ENCODE measurements at regions not wholly inside any gene's neighbourhood (a gene's known extent, or its start where the extent isn't known, plus 50 kb on each side); places are given as distances from the start of the nearest gene placed in this dataset.
A peak's percentile ranks its signal among the peaks of the same experiment; 100 is the strongest.

- no peak for TF ChIP-seq REST (IDR thresholded peaks at IDR 0.05)
- no peak for TF ChIP-seq HNF4G (IDR thresholded peaks at IDR 0.05)
- TF ChIP-seq TAF1 (conservative IDR thresholded peaks at IDR 0.05), result no peak
- TF ChIP-seq ATF3 (IDR thresholded peaks at IDR 0.05), result no peak
Observed at GRCh38 chrX:39238006-39238405, 436.7 kb downstream of the MID1IP1 start (continued).

- H3K27ac ChIP-seq (ENCODE audit: low read depth in 1 of 2, low read length in 2 of 2), result no peak overlapping the region
- H3K9ac ChIP-seq (ENCODE audit: low read depth in 1 of 2, low read length in 2 of 2), result no peak overlapping the region
- DNase-seq (ENCODE audit: low spot score), result peak; percentile 37
- H3K9me3 ChIP-seq (ENCODE audit: control insufficient read depth in 4 of 4, low read length in 3 of 4), result no peaks in the 10 kb centered on the region
- no peaks in the 10 kb centered on the region for H3K36me3 ChIP-seq (ENCODE audit: control insufficient read depth in 4 of 4, insufficient read depth in 3 of 4, low read depth in 1 of 4, low read length in 3 of 4)
- H3K4me1 ChIP-seq (ENCODE audit: control insufficient read depth in 4 of 4, insufficient read depth in 4 of 4, low read length in 3 of 4), result no peaks in the 10 kb centered on the region
- H3K4me3 ChIP-seq (ENCODE audit: low read depth in 1 of 3, low read length in 3 of 3), result no peak overlapping the region
- WGBS, result 32% methylated on average over 1 of the region's 1 CpG
- TF ChIP-seq RXRA (IDR thresholded peaks at IDR 0.05) (peak; percentile 11 to 34), HNF4A (conservative IDR thresholded peaks at IDR 0.05) (peak; percentile 25 to 56), YY1 (IDR thresholded peaks at IDR 0.05) (no peak), JUND (IDR thresholded peaks at IDR 0.05) (no peak), ATF3 (IDR thresholded peaks at IDR 0.05) (no peak), MAX (IDR thresholded peaks at IDR 0.05) (no peak), RAD21 (IDR thresholded peaks at IDR 0.05) (peak; percentile 75 to 89), CTCF (IDR thresholded peaks at IDR 0.05; ENCODE audit: low read depth, low read length, missing input control) (peak; percentile 58)
- H3K27me3 ChIP-seq (ENCODE audit: control insufficient read depth in 4 of 4, insufficient read depth in 4 of 4, low read length in 3 of 4), result no peaks in the 10 kb centered on the region
Observed at GRCh38 chrX:39242187-39242586, 440.9 kb downstream of the MID1IP1 start.

GRCh38 chrX:39244147-39244546, 442.9 kb downstream of the MID1IP1 start:
- no peaks in the 10 kb centered on the region for H3K27me3 ChIP-seq (ENCODE audit: control insufficient read depth in 4 of 4, insufficient read depth in 4 of 4, low read length in 3 of 4)
- H3K4me1 ChIP-seq (ENCODE audit: control insufficient read depth in 4 of 4, insufficient read depth in 4 of 4, low read length in 3 of 4), result no peaks in the 10 kb centered on the region
- no peak overlapping the region for H3K4me3 ChIP-seq (ENCODE audit: low read depth in 1 of 3, low read length in 3 of 3)
- H3K36me3 ChIP-seq (ENCODE audit: control insufficient read depth in 4 of 4, insufficient read depth in 3 of 4, low read depth in 1 of 4, low read length in 3 of 4), result no peaks in the 10 kb centered on the region
- H3K9ac ChIP-seq (ENCODE audit: low read depth in 1 of 2, low read length in 2 of 2), result no peak overlapping the region
- no peak for TF ChIP-seq HNF4G (IDR thresholded peaks at IDR 0.05)
- no peak for TF ChIP-seq MAX (IDR thresholded peaks at IDR 0.05)
- no peak for TF ChIP-seq EGR1 (IDR thresholded peaks at IDR 0.05; ENCODE audit: low read depth in 2 of 2)
- no peak for TF ChIP-seq TAF1 (conservative IDR thresholded peaks at IDR 0.05)
- no peak overlapping the region for H3K27ac ChIP-seq (ENCODE audit: low read depth in 1 of 2, low read length in 2 of 2)
- H3K9me3 ChIP-seq (ENCODE audit: control insufficient read depth in 4 of 4, low read length in 3 of 4), result no peaks in the 10 kb centered on the region
- WGBS, result 89% methylated on average over 1 of the region's 1 CpG
- no peak for DNase-seq (ENCODE audit: low spot score)
